Heart left ventricle (tissue), 16 donors: ENCODE measurements at regions not wholly inside any gene's neighbourhood (a gene's known extent, or its start where the extent isn't known, plus 50 kb on each side); places are given as distances from the start of the nearest gene placed in this dataset.

Experiments used
- ATAC-seq, 4 donors: fragments of 200-7000 bp; cut with Tn5 transposase; one replicate each; pipeline ENCODE4 v1.9.1; 2020 to 2022; ENCODE audit warnings: moderate library complexity in 4 of 4, mild to moderate bottlenecking in 3 of 4, moderate number of reproducible peaks in 1 of 4
- DNase-seq, 5 donors: peaks; one replicate each; pipeline ENCODE4 v3.0.0-alpha.2; 2020
- H3K27ac ChIP-seq, 12 donors: fragments of 200-600 bp; sonication (generic) in 4 of 12; one replicate each; pipeline versions ENCODE4 v1.5.0 to v1.8.0; 2016 to 2022; ENCODE audit warnings: mild to moderate bottlenecking in 2 of 12
- H3K27me3 ChIP-seq, 9 donors: fragments of 200-600 bp; sonication (generic) in 2 of 9; one replicate each; pipeline versions ENCODE4 v1.5.1 to v1.8.0; 2016 to 2022; ENCODE audit warnings: mild to moderate bottlenecking in 3 of 9
- H3K36me3 ChIP-seq, 9 donors: fragments of 200-600 bp; sonication (generic) in 2 of 9; one replicate each; pipeline versions ENCODE4 v1.5.0 to v1.8.0; 2018 to 2022; ENCODE audit warnings: mild to moderate bottlenecking in 2 of 9
- H3K4me1 ChIP-seq, 12 donors: fragments of 200-600 bp; sonication (generic) in 4 of 12; one replicate each; pipeline versions ENCODE4 v1.5.0 to v1.8.0; 2016 to 2022; ENCODE audit warnings: mild to moderate bottlenecking in 3 of 12
- H3K4me3 ChIP-seq, 12 donors: fragments of 200-600 bp; sonication (generic) in 4 of 12; one replicate each; pipeline versions ENCODE4 v1.5.0 to v1.8.0; 2017 to 2022; ENCODE audit warnings: mild to moderate bottlenecking in 9 of 12, moderate library complexity in 4 of 12
- H3K9me3 ChIP-seq, 12 donors: fragments of 200-600 bp; sonication (generic) in 4 of 12; one replicate each; pipeline versions ENCODE4 v1.5.0 to v1.8.0; 2016 to 2022; ENCODE audit warnings: mild to moderate bottlenecking in 1 of 12
- CTCF ChIP-seq, 12 donors: fragments of 200-600 bp; sonication (generic) in 4 of 12; IDR thresholded peaks; one replicate each; pipeline versions ENCODE4 v1.5.0 to v1.8.0; 2018 to 2022; ENCODE audit warnings: antibody characterized with exemption in 12 of 12, mild to moderate bottlenecking in 5 of 12
- POLR2A ChIP-seq, 2 donors: fragments of 450-650 bp; IDR thresholded peaks; one replicate each; pipeline ENCODE4 v1.6.1; 2017; ENCODE audit warnings: antibody characterized with exemption in 2 of 2, mild to moderate bottlenecking in 2 of 2, moderate library complexity in 2 of 2
- WGBS, 4 donors: extraction: QIAGEN DNeasy Blood & Tissue Kit in 2 of 4; methylation state at CpG; one replicate each; pipeline versions ENCODE4 v1.1.5 to v1.1.7; 2013 to 2018; 5-methylcytosine and 5-hydroxymethylcytosine counted together
- intact Hi-C, 10 donors: fragments of 100-400 bp; cut with DNase I; formaldehyde crosslinking; loops; one replicate each; pipeline versions ENCODE4 v1.11.1 to v1.14.2; 2022
- donor health status: ischemic (EF 13 %, LVEDD 7.1; RV severe dilation, severe dysfunction).
- donor health status: healthy with polysubstance abuse.
- donor health status: DM: no; HTN: yes; CAD: no.
- donor health status: DM: no; HTN: no; CAD: no.
- donor health status: ischemic (EF 25% LVEDD 6.9; RV normal size, moderate dysfunction).
- donor health status: ischemic (EF 25% LVEDD 5.7; RV mildly dilated, moderate dysfunction).
- donor health status: healthy.
- donor health status: DM: yes; HTN: yes; CAD: no.
- donor health status: ischemic (EF 35%, LVEDD 5.7; RV mildly dilated, moderate dysfunction).
- donor health status: nonischemic (EF 11% LVEDD 7.7; RV severe dilation, severe dysfunction).
- donor health status: DM: yes; HTN: yes; CAD: no.
- donor health status: PGD.
- donor health status: ischemic (EF 29% LVEDD 5.4; RV normal size, mild dysfunction).
- donor health status: nonischemic (EF 23%, LVEDD 6.1; RV moderate dilation, normal function).

GRCh38 chr12:98096436-98096835 lies 419.0 kb upstream of the TMPO start:
- intact Hi-C loops, result no loop called here
- H3K9me3 ChIP-seq, result peaks cover 0 to 6% (median 0%) of the 10 kb centered on the region in 12 donors
- DNase-seq (no peak), ATAC-seq (no peak)
- TF ChIP-seq CTCF (IDR thresholded peaks at IDR 0.05) (no peak), POLR2A (IDR thresholded peaks at IDR 0.05) (no peak)
- H3K4me1 ChIP-seq, result no peaks in the 10 kb centered on the region
- no peak overlapping the region for H3K27ac ChIP-seq
- H3K36me3 ChIP-seq, result no peaks in the 10 kb centered on the region
- H3K4me3 ChIP-seq, result no peak overlapping the region
- H3K27me3 ChIP-seq, result no peaks in the 10 kb centered on the region
- 78 to 89% (median 82%) methylated on average over 2 of the region's 2 CpGs for WGBS, 4 donors

DNA sequence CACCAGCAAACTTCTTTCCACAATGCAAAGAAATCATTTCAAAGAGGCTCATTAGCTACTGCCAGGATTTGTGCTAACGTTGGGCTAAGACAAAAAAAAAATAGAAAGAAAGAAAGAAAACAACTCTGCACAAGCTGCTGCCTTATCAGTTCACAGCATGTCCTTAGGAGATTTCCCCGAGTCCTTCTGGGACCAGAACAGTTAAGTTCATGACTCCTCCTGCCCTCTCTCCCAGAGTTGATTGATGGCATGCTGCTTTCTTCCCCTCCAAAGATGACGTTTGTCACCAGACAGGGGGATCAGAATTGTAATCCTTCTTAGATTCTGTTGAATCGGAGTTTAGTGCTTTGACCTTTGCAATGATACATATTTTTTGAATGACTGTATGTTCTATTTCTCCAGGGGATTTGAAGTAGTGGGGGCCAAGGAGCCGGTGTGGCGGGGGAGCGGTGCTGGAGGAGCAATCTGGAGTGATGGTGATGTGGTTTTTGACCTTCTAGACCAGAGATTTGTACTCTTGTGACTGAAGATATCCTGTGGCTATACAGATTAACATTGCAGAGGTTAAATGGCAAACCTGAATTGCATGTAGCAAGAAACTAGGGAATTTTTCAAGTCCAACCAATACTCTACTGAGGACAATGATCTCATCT lies 409.2 kb upstream of the TMPO start:
- Histone ChIP-seq H3K9me3 (no peaks in the 10 kb centered on the region), H3K27ac (no peak overlapping the region), H3K4me1 (no peaks in the 10 kb centered on the region), H3K27me3 (no peaks in the 10 kb centered on the region), H3K4me3 (no peak overlapping the region), H3K36me3 (no peaks in the 10 kb centered on the region)
- DNase-seq, result no peak
- no peak for ATAC-seq
- WGBS, 4 donors, result 35 to 39% (median 38%) methylated on average over 7 of the region's 7 CpGs
- intact Hi-C loops, result no loop called here
- no peak for TF ChIP-seq CTCF (IDR thresholded peaks at IDR 0.05)
- no peak for TF ChIP-seq POLR2A (IDR thresholded peaks at IDR 0.05)

GRCh38 chr12:98109266-98109665 lies 406.1 kb upstream of the TMPO start:
- no peaks in the 10 kb centered on the region for H3K9me3 ChIP-seq
- TF ChIP-seq CTCF (IDR thresholded peaks at IDR 0.05) (no peak), POLR2A (IDR thresholded peaks at IDR 0.05) (no peak)
- no peaks in the 10 kb centered on the region for H3K36me3 ChIP-seq
- 65 to 75% (median 68%) methylated on average over 3 of the region's 3 CpGs for WGBS, 4 donors
- no peaks in the 10 kb centered on the region for H3K4me1 ChIP-seq
- DNase-seq, result no peak
- intact Hi-C loops, result no loop called here
- ATAC-seq, result no peak
- H3K27me3 ChIP-seq, result no peaks in the 10 kb centered on the region
- H3K4me3 ChIP-seq, result no peak overlapping the region
- H3K27ac ChIP-seq, result no peak overlapping the region

DNA sequence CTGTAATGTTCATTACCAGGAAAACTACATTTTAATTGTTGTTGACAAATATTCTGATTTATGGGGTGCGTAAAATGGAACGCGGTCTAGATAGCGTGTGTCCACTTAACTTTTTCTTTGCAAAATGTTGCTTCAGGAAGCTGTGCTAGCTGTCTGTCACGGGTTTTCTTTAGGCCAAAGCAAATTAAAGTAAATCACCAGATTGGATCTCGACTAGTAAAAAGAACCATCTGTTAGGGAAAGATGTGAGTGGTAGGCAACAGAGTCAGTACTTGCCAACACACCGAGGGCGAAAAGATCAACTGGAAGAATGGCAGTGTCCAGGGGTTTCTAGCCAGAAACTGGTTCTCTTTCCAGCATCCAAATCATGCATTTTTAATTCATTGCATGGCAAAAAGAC lies 404.9 kb upstream of the TMPO start:
- TF ChIP-seq POLR2A (IDR thresholded peaks at IDR 0.05) (no peak), CTCF (IDR thresholded peaks at IDR 0.05) (no peak)
- no peak for DNase-seq
- H3K27ac ChIP-seq, result no peak overlapping the region
- 78 to 84% (median 81%) methylated on average over 8 of the region's 8 CpGs for WGBS, 4 donors
- H3K9me3 ChIP-seq, result no peaks in the 10 kb centered on the region
- no peaks in the 10 kb centered on the region for H3K4me1 ChIP-seq
- no peak for ATAC-seq
- H3K27me3 ChIP-seq, result no peaks in the 10 kb centered on the region
- H3K36me3 ChIP-seq, result no peaks in the 10 kb centered on the region
- intact Hi-C loops, result no loop called here
- no peak overlapping the region for H3K4me3 ChIP-seq
